ENCODE measurements at regions not wholly inside any gene's neighbourhood (a gene's known extent, or its start where the extent isn't known, plus 50 kb on each side); places are given as distances from the start of the nearest gene placed in this dataset.

DNA sequence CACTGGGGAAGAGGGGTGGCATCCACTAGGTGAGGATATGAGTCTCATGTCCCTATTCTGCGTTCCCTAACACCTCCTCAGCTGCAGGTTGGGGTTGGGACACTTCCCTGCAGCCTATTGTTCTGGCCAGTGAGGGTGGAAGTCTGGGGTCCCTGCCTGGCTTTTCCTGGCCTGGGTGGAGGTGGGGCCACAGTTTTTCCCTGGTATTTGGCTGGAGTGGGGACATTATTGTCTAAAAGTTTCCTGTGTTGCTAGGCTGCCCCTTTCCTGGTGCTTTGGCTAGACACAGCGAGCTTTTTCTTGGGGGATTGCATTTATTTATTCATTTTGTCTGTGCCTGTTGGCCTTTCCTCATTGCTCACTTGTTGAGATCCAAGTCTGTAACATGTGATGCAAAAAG lies 559.5 kb upstream of the IGFBP3 start (continued):
- no peak for TF ChIP-seq ZNF331 (CRISPR knock-in tag; IDR thresholded peaks at IDR 0.05; ENCODE audit: low read depth)

- Histone ChIP-seq H2AFZ (no peak overlapping the region), H3K4me1 (ENCODE audit: insufficient read depth) (no peaks in the 10 kb centered on the region), H3K4me3 (no peak overlapping the region), H3K36me3 (ENCODE audit: insufficient read depth) (no peaks in the 10 kb centered on the region; the same call in 1 of the 2 replicates), H3K27me3 (ENCODE audit: insufficient read depth) (no peaks in the 10 kb centered on the region), H3K9me2 (ENCODE audit: insufficient read depth) (no peaks in the 10 kb centered on the region; the same call in 1 of the 2 replicates), H3K79me2 (replicated peaks; ENCODE audit: insufficient read depth) (no peaks in the 10 kb centered on the region), H3K27ac (ENCODE audit: low read depth) (no peak overlapping the region), H3K4me2 (no peak overlapping the region), H3F3A (replicated peaks; ENCODE audit: low read depth) (no peaks in the 10 kb centered on the region), H4K20me1 (replicated peaks; ENCODE audit: insufficient read depth) (no peaks in the 10 kb centered on the region)
- Mint-ChIP-seq H3K36me3 (ENCODE audit: low read depth) (peaks cover 5% of the 10 kb centered on the region; the same call in 1 of the 3 replicates), H3K27me3 (ENCODE audit: insufficient read depth, low read depth, poor library complexity) (peaks cover 4% of the 10 kb centered on the region), H3K4me3 (no peak overlapping the region), H3K4me1 (no peaks in the 10 kb centered on the region), H3K27ac (no peak overlapping the region), H3K9me3 (peaks cover 23% of the 10 kb centered on the region)
- no peak for DNase-seq (ENCODE audit: low spot score)
- TF ChIP-seq NANOG (IDR thresholded peaks at IDR 0.05; ENCODE audit: borderline replicate concordance) (no peak), CREB1 (CRISPR knock-in tag; IDR thresholded peaks at IDR 0.05; ENCODE audit: low read depth) (no peak), CTCF (conservative IDR thresholded peaks at IDR 0.05; ENCODE audit: low read depth in 2 of 2) (no peak), STAT1 (IDR thresholded peaks at IDR 0.05; ENCODE audit: unreplicated experiment) (no peak), ETS1 (IDR thresholded peaks at IDR 0.05) (no peak)
- TF ChIP-seq, protein P1, sequence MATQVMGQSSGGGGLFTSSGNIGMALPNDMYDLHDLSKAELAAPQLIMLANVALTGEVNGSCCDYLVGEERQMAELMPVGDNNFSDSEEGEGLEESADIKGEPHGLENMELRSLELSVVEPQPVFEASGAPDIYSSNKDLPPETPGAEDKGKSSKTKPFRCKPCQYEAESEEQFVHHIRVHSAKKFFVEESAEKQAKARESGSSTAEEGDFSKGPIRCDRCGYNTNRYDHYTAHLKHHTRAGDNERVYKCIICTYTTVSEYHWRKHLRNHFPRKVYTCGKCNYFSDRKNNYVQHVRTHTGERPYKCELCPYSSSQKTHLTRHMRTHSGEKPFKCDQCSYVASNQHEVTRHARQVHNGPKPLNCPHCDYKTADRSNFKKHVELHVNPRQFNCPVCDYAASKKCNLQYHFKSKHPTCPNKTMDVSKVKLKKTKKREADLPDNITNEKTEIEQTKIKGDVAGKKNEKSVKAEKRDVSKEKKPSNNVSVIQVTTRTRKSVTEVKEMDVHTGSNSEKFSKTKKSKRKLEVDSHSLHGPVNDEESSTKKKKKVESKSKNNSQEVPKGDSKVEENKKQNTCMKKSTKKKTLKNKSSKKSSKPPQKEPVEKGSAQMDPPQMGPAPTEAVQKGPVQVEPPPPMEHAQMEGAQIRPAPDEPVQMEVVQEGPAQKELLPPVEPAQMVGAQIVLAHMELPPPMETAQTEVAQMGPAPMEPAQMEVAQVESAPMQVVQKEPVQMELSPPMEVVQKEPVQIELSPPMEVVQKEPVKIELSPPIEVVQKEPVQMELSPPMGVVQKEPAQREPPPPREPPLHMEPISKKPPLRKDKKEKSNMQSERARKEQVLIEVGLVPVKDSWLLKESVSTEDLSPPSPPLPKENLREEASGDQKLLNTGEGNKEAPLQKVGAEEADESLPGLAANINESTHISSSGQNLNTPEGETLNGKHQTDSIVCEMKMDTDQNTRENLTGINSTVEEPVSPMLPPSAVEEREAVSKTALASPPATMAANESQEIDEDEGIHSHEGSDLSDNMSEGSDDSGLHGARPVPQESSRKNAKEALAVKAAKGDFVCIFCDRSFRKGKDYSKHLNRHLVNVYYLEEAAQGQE (IDR thresholded peaks at IDR 0.05; ENCODE audit: unreplicated experiment), result no peak
- ATAC-seq, result no peak
Observed at GRCh38 chr7:46479680-46480079, 558.6 kb upstream of the IGFBP3 start.

GRCh38 chr7:46478046-46478445 lies 557.0 kb upstream of the IGFBP3 start:
- Histone ChIP-seq H3K36me3 (ENCODE audit: insufficient read depth) (no peaks in the 10 kb centered on the region; the same call in 1 of the 2 replicates), H4K20me1 (replicated peaks; ENCODE audit: insufficient read depth) (no peaks in the 10 kb centered on the region), H3K27ac (ENCODE audit: low read depth) (no peak overlapping the region), H3K9me2 (ENCODE audit: insufficient read depth) (no peaks in the 10 kb centered on the region; the same call in 1 of the 2 replicates), H3F3A (replicated peaks; ENCODE audit: low read depth) (no peaks in the 10 kb centered on the region), H3K79me2 (replicated peaks; ENCODE audit: insufficient read depth) (no peaks in the 10 kb centered on the region), H3K4me1 (ENCODE audit: insufficient read depth) (no peaks in the 10 kb centered on the region), H3K4me2 (no peak overlapping the region), H2AFZ (no peak overlapping the region), H3K4me3 (no peak overlapping the region), H3K27me3 (ENCODE audit: insufficient read depth) (no peaks in the 10 kb centered on the region)
- ATAC-seq, result no peak
- no peak for DNase-seq (ENCODE audit: low spot score)
- H3K9me3 Mint-ChIP-seq, result peaks cover 34% of the 10 kb centered on the region
- no peak overlapping the region for H3K27ac Mint-ChIP-seq
- no peak overlapping the region for H3K4me3 Mint-ChIP-seq
- H3K36me3 Mint-ChIP-seq (ENCODE audit: low read depth), result peaks cover 9% of the 10 kb centered on the region; the same call in 2 of the 3 replicates
- H3K4me1 Mint-ChIP-seq, result no peaks in the 10 kb centered on the region
- H3K27me3 Mint-ChIP-seq (ENCODE audit: insufficient read depth, low read depth, poor library complexity), result peaks cover 4% of the 10 kb centered on the region
- TF ChIP-seq CREB1 (CRISPR knock-in tag; IDR thresholded peaks at IDR 0.05; ENCODE audit: low read depth) (no peak), POLR2AphosphoS5 (IDR thresholded peaks at IDR 0.05; ENCODE audit: low read depth) (no peak), ZNF114 (CRISPR knock-in tag; IDR thresholded peaks at IDR 0.05) (no peak), STAT1 (IDR thresholded peaks at IDR 0.05; ENCODE audit: unreplicated experiment) (no peak), CTCF (conservative IDR thresholded peaks at IDR 0.05; ENCODE audit: low read depth in 2 of 2) (no peak), EZH2 (IDR thresholded peaks at IDR 0.05; ENCODE audit: low read depth, unreplicated experiment) (no peak)
- TF ChIP-seq, protein P1 (IDR thresholded peaks at IDR 0.05; ENCODE audit: unreplicated experiment), result no peak
